Thoracic aorta (tissue), 2 donors: ENCODE measurements at regions not wholly inside any gene's neighbourhood (a gene's known extent, or its start where the extent isn't known, plus 50 kb on each side); places are given as distances from the start of the nearest gene placed in this dataset.
"Not testable (repeated sequence)": the region's sequence is repeated elsewhere in the genome, so short reads cannot be mapped to it uniquely, and the experiment has no call there.

Experiments used
- ATAC-seq: fragments of 150-250 bp; one replicate; pipeline ENCODE4 v1.8.0; 2017; ENCODE audit warnings: low read depth; ENCODE audit not compliant: insufficient number of reproducible peaks, low FRiP score
- DNase-seq: peaks from one replicate; pipeline ENCODE4 v3.0.0-alpha.2; 2020; ENCODE audit warnings: low spot score
- H3K27ac ChIP-seq, 2 donors: fragments of 200-600 bp; sonication (generic); 1 replicate in 1 of 2; 2 replicates in 1 of 2; pipeline ENCODE4 v1.5.1; 2016; ENCODE audit warnings: mild to moderate bottlenecking in 2 of 2, moderate library complexity in 2 of 2
- H3K27me3 ChIP-seq: fragments of 200-600 bp; sonication (generic); replicated peaks from 2 replicates; pipeline ENCODE4 v1.6.0; 2016; ENCODE audit warnings: mild to moderate bottlenecking; ENCODE audit not compliant: insufficient read depth
- H3K36me3 ChIP-seq: fragments of 200-600 bp; sonication (generic); one replicate; pipeline ENCODE4 v1.5.1; 2016
- H3K4me1 ChIP-seq, 2 donors: fragments of 200-600 bp; sonication (generic); 1 replicate in 1 of 2; 2 replicates in 1 of 2; pipeline versions ENCODE4 v1.5.1 to v1.6.0; 2016; ENCODE audit warnings: low read depth in 2 of 2, mild to moderate bottlenecking in 1 of 2; ENCODE audit not compliant: control insufficient read depth in 1 of 2
- H3K4me3 ChIP-seq: fragments of 200-600 bp; sonication (generic); 2 replicates; pipeline ENCODE4 v1.5.1; 2016; ENCODE audit warnings: mild to moderate bottlenecking
- H3K9me3 ChIP-seq: fragments of 200-600 bp; sonication (generic); 2 replicates; pipeline ENCODE4 v1.5.1; 2016
- TF ChIP-seq, protein P1 (sequence below): fragments of 200-600 bp; sonication (generic); IDR thresholded peaks from one replicate; pipeline ENCODE4 v1.5.1; 2019; ENCODE audit warnings: antibody characterized with exemption

DNA sequence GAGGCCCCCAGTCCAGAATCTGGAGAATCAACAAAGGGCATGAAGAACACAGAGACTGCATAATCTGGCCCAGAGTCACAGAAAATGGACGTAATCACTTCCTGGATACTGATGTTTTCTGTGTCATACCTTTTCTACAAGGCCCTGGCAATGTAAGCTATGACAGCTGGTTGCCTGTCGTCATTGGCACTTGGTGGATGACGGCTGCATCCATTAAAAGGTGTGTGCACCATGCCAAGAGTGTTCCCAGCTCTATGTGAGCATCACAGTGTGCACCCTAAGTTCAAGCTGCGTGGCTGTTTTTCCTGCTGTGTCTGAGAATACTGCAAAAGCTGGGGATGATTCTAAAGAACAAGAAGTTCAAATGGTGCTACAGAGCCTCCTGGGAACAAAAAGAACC lies 275.2 kb upstream of the CNR1 start:
- H3K9me3 ChIP-seq: no peaks in the 10 kb centered on the region
- H3K4me1 ChIP-seq: no peaks in the 10 kb centered on the region
- H3K27ac ChIP-seq: no peak overlapping the region
- TF ChIP-seq, protein P1, sequence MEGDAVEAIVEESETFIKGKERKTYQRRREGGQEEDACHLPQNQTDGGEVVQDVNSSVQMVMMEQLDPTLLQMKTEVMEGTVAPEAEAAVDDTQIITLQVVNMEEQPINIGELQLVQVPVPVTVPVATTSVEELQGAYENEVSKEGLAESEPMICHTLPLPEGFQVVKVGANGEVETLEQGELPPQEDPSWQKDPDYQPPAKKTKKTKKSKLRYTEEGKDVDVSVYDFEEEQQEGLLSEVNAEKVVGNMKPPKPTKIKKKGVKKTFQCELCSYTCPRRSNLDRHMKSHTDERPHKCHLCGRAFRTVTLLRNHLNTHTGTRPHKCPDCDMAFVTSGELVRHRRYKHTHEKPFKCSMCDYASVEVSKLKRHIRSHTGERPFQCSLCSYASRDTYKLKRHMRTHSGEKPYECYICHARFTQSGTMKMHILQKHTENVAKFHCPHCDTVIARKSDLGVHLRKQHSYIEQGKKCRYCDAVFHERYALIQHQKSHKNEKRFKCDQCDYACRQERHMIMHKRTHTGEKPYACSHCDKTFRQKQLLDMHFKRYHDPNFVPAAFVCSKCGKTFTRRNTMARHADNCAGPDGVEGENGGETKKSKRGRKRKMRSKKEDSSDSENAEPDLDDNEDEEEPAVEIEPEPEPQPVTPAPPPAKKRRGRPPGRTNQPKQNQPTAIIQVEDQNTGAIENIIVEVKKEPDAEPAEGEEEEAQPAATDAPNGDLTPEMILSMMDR: no peak
- DNase-seq (no peak), ATAC-seq (no peak)
- no peak overlapping the region for H3K4me3 ChIP-seq
- H3K36me3 ChIP-seq: no peaks in the 10 kb centered on the region
- no peaks in the 10 kb centered on the region for H3K27me3 ChIP-seq

DNA sequence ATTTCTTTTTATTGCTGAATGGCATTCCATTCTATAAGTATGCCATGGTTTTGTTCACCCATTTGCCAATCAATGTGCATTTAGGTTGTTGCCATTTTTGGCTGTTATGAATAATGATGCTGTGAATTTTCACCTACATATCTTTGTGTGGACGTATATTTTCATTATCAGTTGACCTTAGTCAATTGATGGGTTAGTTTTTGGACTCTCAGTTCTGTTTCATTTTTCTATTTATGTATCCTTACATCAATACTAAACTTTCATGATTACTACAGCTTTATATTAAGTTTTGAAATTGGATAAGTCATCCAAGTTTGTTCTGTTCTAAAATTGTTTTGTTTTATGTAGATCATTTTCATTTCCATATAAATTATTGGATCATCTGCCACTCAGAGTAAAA lies 261.9 kb upstream of the CNR1 start:
- H3K9me3 ChIP-seq: no peaks in the 10 kb centered on the region
- TF ChIP-seq, protein P1: no peak
- no peaks in the 10 kb centered on the region for H3K27me3 ChIP-seq
- DNase-seq (no peak), ATAC-seq (no peak)
- H3K36me3 ChIP-seq: no peaks in the 10 kb centered on the region
- H3K27ac ChIP-seq: no peak overlapping the region
- no peaks in the 10 kb centered on the region for H3K4me1 ChIP-seq
- H3K4me3 ChIP-seq: no peak overlapping the region

DNA sequence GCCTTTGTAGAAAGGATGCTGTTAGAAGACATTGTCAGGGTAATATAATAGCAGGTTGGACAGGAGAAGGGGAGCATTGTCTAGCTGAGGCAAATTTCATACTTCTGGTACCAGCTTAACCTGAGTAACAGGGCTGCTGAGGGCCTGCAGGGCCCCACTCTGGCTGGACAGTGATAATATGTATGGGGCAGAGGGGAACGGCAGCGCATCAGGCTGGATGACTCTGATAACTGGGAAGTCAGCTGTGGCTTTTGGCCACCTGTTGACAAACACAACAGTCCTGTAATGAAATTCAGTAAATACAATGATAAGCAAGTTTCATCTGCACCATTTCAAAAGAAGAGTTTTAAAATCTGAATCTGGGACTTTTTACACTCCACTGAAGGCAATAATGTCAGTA lies 259.9 kb upstream of the CNR1 start:
- no peak overlapping the region for H3K4me3 ChIP-seq
- no peak for DNase-seq
- no peaks in the 10 kb centered on the region for H3K9me3 ChIP-seq
- H3K27me3 ChIP-seq: no peaks in the 10 kb centered on the region
- no peak for ATAC-seq
- H3K27ac ChIP-seq: no peak overlapping the region
- TF ChIP-seq, protein P1: no peak
- H3K4me1 ChIP-seq: no peaks in the 10 kb centered on the region
- H3K36me3 ChIP-seq: no peaks in the 10 kb centered on the region

DNA sequence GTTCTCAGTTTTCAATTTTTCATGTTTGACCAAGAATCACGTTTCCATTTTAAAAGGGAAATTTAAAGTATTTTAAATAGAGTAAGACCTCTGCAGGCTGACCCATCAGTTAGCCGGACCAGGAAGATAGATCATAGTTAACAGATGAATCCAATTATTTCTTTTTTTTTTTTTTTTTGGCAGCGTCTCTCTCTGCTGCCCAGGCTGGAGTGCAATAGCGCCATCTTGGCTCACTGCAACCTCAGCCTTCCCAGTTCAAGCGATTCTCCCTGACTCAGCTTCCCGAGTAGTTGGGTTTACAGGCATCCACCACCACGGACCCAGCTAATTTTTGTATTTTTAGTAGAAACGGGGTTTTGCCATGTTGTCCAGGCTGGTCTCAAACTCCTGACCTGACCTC lies 256.7 kb upstream of the CNR1 start:
- Histone ChIP-seq H3K4me1 (no peaks in the 10 kb centered on the region), H3K9me3 (no peaks in the 10 kb centered on the region), H3K4me3 (no peak overlapping the region), H3K36me3 (no peaks in the 10 kb centered on the region), H3K27me3 (no peaks in the 10 kb centered on the region), H3K27ac (no peak overlapping the region)
- ATAC-seq (no peak), DNase-seq (no peak)
- TF ChIP-seq, protein P1: no peak

DNA sequence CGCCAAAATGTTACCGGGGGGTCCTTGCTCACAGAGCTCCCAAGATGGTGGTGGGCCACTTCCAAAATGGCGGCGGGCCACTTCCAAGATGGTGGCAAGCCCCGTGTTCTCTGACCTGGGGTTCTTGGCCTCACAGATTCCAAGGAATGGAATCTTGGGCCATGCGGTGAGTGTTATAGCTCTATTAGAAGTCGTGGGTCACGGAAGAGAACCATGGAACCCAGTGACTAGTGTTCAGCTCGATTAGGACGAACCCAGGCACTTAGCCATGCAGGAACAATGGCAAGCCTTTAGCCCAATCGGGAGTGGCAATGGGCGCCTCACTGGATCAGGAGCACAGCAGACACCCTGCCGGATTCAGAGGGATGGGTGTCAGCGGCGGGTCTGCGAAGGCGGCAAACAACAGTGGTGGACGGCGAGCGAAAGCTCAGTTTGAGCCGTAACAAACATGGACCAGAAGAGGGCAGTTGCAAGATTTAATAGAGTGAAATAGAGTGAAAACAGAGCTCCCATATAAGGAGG lies 254.9 kb upstream of the CNR1 start:
- not testable (repeated sequence) for H3K9me3 ChIP-seq, H3K27ac ChIP-seq, H3K36me3 ChIP-seq, H3K27me3 ChIP-seq, ATAC-seq, H3K4me3 ChIP-seq, DNase-seq, H3K4me1 ChIP-seq

DNA sequence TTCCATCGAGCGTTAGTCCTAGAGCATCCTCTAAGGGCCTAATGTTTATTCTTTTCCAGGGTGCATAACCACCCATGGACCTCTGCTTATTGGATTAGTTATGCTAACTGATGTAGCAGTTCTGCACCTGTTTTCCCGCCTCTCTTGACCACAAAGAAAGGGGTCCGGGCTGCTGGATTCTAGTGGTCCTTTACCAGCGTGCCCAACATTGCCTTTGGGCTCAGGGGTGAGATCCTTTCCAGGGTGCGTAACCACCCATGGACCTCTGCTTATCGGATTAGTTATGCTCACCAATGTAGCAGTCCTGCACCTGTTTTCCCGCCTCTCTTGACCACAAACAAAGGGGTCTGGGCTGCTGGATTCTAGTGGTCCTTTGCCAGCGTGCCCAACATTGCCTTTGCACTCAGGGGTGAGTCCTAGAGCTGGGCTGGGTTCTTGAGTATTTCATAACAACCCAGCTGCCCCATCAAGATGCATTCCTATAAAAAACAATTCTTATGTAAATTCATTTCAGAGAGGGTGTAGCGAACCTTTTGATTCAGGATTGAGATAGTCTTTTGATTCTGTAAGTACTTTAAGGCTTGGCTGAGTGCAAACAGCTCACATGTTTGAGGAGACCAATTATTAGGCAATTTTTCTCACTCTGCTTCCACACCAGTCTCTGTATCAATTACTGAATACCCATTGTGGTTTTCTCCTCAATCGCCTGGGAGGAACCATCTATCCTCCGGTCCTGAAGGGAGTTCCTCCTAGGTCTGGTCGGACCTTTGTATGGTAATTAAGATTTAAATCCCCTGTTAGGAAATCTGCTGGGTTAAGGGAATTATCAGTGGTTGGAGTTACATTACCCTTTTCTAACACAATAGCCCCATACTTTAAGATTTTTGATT lies 253.0 kb upstream of the CNR1 start:
- ATAC-seq, DNase-seq, H3K4me1 ChIP-seq, H3K9me3 ChIP-seq, H3K36me3 ChIP-seq, H3K27ac ChIP-seq, H3K27me3 ChIP-seq, H3K4me3 ChIP-seq: not testable (repeated sequence)

DNA sequence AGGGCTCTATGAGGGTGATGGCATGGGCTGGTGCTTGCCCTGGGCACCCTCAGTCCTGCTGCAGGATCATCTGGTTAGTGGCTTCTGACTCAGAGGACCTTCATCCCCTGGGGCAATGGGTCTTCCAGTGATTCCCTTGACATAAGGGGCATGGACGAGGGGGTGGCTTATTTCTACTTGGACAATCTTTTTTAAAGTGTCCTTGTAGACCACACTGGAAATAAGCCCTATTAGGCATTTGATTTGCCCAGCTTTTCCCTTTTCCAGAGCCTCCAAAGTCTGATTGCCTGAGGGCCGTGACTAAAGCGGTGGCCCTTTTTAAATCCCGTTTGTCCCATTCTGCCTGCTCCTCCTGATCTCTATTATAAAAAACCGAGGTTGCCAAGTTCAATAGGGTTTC lies 251.2 kb upstream of the CNR1 start:
- not testable (repeated sequence) for H3K4me1 ChIP-seq, H3K27ac ChIP-seq, H3K4me3 ChIP-seq, DNase-seq, ATAC-seq, H3K36me3 ChIP-seq, H3K9me3 ChIP-seq, H3K27me3 ChIP-seq
